GM10248 (cell line): ENCODE measurements at regions not wholly inside any gene's neighbourhood (a gene's known extent, or its start where the extent isn't known, plus 50 kb on each side); places are given as distances from the start of the nearest gene placed in this dataset.

Experiments used
- CTCF ChIA-PET: fragments of 300-600 bp; sonication (Branson Sonifier 250); formaldehyde crosslinking; extraction: SDS; loops from one replicate; lab custom pipeline; 2021; ENCODE audit warnings: antibody characterized with exemption; lab: Yijun Ruan, JAX
- POLR2A ChIA-PET: fragments of 350-650 bp; sonication (Branson Sonifier 250); formaldehyde crosslinking; extraction: SDS; loops from one replicate; lab custom pipeline; 2020; ENCODE audit warnings: antibody characterized with exemption; lab: Yijun Ruan, JAX
- DNase-seq: peaks from one replicate; pipeline ENCODE4 v3.0.0; 2012; ENCODE audit errors: extremely low spot score
- CTCF ChIP-seq: IDR thresholded peaks from 2 replicates; pipeline ENCODE4 v1.5.1; 2012; ENCODE audit warnings: mild to moderate bottlenecking, low read depth; ENCODE audit errors: extremely low read depth, missing control alignments, control extremely low read depth

DNA sequence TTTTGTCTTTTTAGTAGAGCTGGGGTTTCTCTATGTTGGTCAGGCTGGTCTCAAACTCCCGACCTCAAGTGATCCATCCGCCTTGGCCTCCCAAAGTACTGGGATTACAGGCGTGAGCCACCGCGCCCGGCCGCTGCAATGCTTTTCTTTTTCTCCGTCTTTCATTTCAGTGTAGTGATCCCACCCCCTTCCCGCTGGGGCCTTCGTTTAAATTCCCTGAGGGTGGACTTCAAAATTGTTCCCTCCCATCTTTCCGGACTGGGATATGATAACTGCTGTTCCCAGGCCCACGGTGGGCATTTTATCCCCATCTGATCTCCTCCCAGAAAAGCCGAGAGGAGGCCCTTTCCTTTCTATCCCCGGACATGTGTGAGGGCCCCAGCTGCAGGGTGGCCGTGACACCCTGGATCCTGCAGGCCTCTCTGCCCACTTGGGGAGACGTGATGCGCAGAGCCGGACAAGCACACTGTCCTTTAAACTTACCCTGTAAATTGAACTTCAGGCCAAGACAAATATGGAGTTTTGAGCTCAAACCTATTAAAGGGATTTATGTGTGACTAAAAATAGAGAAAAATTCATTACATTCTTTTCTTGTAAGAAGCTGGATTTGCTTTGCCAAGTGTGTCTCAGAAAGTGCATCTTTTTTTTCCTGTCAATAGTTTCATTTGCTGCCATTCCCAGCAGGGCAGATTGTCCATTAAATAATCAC is 54.5 kb upstream of the AFF3 start:
- POLR2A ChIA-PET = no interaction called here
- CTCF ChIA-PET = interaction anchor here (0.8 to 1.4 kb wide), 2 partner anchors 16 to 19 kb away, joined by 3 read pairs; no protein-coding TSS in a partner anchor
- no peak for DNase-seq
- no peak for TF ChIP-seq CTCF

DNA sequence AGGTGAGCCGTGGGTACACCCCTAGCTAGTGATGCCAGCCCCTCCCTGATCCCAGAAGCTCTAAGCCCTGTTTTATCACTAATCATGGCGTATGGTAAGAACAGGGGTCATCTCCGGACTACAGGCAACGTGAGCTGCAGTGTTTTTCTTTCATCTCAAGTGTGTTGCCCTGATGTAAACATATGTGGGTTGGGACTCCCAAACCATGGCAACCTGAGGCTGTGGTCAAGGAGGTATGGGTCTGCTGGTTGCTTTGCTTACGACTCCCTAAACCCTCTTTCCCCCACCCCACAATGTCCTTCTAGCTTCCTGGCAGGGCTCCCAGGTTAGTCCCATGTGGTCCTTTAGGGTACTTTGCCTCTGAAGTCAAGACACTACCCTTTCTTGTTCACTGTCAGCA is 53.6 kb upstream of the AFF3 start:
- no peak for DNase-seq
- CTCF ChIA-PET = interaction anchor here (1.5 kb wide), 1 partner anchor 457 kb away, joined by 3 read pairs; no protein-coding TSS in a partner anchor
- TF ChIP-seq CTCF = no peak
- POLR2A ChIA-PET = no interaction called here

DNA sequence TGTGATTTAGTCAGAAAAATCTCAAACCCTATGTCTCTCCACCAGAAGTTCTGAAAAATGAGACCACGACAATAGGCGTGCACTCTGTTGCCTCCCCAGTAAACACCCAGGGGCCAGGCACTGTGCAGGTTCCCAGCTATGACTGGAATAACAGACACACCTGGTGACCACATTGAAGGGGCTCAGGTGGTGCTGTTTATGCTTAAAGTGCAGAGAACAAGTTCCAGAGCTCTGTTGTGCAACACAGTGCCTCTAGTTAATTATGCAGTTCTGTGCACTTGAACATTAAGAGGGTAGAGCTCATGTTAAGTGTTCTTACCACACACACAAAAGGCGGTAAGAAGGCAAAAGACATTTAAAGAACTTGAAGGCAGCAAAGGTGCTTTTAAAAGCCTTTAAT is 52.6 kb upstream of the AFF3 start:
- no peak for TF ChIP-seq CTCF
- DNase-seq = no peak
- ChIA-PET CTCF (interaction anchor here (1.5 to 1.8 kb wide), 2 partner anchors 16 to 456 kb away, joined by 3 to 4 read pairs; no protein-coding TSS in a partner anchor), POLR2A (no interaction called here)

- DNase-seq = no peak
- CTCF ChIA-PET = interaction anchor here (1.8 kb wide), 1 partner anchor 17 kb away, joined by 4 read pairs; no protein-coding TSS in a partner anchor
- POLR2A ChIA-PET = no interaction called here
- no peak for TF ChIP-seq CTCF
Observed at GRCh38 chr2:100193291-100193710, 50.9 kb upstream of the AFF3 start.

- ChIA-PET POLR2A (interaction anchor here (0.7 kb wide), 1 partner anchor 58 kb away, joined by 3 read pairs; no protein-coding TSS in a partner anchor), CTCF (no interaction called here)
- no peak for DNase-seq
- no peak for TF ChIP-seq CTCF
Observed at GRCh38 chr2:100192825-100193224, 50.4 kb upstream of the AFF3 start.

DNA sequence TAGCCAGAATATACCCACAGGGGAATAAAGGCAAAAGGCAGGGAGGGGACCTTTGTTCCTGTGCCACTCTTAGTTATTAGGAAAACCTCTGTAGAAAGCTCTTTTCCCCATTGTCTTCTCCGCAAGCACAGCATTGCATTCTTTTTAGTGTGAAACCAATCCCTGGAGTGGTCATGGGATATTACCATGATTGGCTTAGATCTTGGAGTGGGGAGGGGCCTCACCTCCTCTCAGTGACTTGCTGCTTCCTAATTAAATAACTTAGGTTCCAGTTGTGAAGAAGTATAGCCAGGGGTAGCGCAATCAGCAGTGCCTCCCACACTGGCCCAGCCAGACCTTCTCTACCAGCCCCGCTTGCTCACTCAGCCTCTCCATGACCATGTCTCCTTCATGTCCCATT is 49.9 kb upstream of the AFF3 start:
- no peak for DNase-seq
- TF ChIP-seq CTCF = no peak
- CTCF ChIA-PET = no interaction called here
- POLR2A ChIA-PET = interaction anchor here (0.7 kb wide), 1 partner anchor 58 kb away, joined by 3 read pairs; no protein-coding TSS in a partner anchor
